ENCODE measurements at regions not wholly inside any gene's neighbourhood (a gene's known extent, or its start where the extent isn't known, plus 50 kb on each side); places are given as distances from the start of the nearest gene placed in this dataset.

DNA sequence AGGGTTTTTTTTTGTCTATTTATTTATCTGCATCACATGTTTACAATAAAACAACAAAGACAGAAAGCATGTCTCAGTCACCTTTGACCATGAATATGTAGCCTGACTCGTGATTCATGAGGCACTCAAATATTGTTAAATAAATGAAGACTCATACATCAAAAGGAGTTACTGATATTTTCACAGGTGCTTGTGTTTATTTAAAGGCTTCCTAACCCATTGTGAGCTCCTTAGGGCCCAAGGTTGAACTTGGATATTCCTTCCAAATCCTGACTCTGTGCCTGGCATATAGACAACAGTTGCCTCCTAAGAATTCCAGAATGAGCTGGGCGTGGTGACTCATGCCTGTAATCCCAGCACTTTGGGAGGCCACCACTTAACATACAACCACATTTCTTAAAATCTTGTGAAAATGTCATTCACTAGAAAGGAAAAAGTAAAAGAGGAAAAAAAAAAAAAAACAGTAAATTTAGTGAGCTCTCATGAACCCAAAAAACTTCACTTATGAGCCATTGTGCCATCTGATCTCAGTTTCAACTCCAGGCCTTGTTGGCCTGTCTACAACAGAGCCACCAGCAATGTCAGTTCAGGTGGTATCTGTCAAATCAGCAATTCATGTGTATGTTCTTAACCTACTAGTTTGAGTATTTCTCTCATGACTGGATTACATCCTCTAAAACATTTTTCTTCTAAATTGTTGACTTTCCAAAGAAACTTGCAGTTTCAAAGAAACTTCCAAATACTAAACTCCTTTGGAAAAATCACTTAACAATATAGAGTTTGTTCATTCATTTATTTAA lies 162.7 kb upstream of the MARCKS start:
- no peaks in the 10 kb centered on the region for H3K4me1 ChIP-seq
- TF ChIP-seq POLR2A (IDR thresholded peaks at IDR 0.05): no peak
- TF ChIP-seq, protein P1, sequence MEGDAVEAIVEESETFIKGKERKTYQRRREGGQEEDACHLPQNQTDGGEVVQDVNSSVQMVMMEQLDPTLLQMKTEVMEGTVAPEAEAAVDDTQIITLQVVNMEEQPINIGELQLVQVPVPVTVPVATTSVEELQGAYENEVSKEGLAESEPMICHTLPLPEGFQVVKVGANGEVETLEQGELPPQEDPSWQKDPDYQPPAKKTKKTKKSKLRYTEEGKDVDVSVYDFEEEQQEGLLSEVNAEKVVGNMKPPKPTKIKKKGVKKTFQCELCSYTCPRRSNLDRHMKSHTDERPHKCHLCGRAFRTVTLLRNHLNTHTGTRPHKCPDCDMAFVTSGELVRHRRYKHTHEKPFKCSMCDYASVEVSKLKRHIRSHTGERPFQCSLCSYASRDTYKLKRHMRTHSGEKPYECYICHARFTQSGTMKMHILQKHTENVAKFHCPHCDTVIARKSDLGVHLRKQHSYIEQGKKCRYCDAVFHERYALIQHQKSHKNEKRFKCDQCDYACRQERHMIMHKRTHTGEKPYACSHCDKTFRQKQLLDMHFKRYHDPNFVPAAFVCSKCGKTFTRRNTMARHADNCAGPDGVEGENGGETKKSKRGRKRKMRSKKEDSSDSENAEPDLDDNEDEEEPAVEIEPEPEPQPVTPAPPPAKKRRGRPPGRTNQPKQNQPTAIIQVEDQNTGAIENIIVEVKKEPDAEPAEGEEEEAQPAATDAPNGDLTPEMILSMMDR (IDR thresholded peaks at IDR 0.05): no peak
- H3K27ac ChIP-seq: no peak overlapping the region
- no peaks in the 10 kb centered on the region for H3K27me3 ChIP-seq
- no peak overlapping the region for H3K4me3 ChIP-seq
- no peaks in the 10 kb centered on the region for H3K9me3 ChIP-seq
- DNase-seq: no peak
- no peaks in the 10 kb centered on the region for H3K36me3 ChIP-seq

DNA sequence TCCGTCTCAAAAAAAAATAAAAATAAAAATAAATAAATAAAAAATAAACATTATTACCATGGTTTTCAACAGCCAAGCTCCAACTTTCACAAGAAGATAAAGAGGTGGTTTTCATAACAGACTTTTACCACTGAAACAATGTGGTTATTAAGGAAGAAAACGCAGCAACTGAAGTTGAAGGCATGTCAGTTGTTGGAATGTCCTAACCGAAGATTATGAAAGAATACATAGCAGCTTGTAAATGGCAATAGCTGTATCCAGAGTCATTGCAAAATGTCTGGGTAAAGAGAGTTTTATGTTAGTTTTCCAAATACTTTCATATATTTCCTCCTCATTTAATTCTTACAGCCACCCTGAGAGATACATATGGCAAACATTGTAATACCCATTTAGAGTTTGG lies 161.6 kb upstream of the MARCKS start:
- Histone ChIP-seq H3K9me3 (no peaks in the 10 kb centered on the region), H3K4me3 (no peak overlapping the region), H3K4me1 (no peaks in the 10 kb centered on the region), H3K27me3 (no peaks in the 10 kb centered on the region), H3K36me3 (no peaks in the 10 kb centered on the region), H3K27ac (no peak overlapping the region)
- TF ChIP-seq, protein P1 (IDR thresholded peaks at IDR 0.05): no peak
- TF ChIP-seq POLR2A (IDR thresholded peaks at IDR 0.05): no peak
- no peak for DNase-seq

DNA sequence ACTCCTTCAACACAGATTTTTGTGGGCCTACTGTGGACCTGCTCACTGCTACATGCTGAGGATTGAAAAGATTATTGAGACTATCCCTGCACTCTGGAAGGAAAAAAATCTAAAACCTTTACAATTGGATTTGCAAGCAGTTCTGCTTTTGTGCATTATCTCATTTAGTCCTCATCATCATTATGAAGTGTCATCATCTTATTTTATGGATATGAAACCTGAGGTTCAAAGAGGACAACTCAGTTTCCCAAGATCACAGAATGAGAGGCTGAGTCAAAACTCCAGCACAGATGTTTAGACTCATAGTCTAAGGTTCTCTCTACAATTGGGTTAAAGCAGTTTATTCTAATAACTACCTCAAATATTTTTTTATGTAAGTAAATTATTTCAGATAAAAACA lies 160.2 kb upstream of the MARCKS start:
- no peak for DNase-seq
- Histone ChIP-seq H3K4me1 (no peaks in the 10 kb centered on the region), H3K4me3 (no peak overlapping the region), H3K9me3 (no peaks in the 10 kb centered on the region), H3K27me3 (no peaks in the 10 kb centered on the region), H3K27ac (no peak overlapping the region), H3K36me3 (no peaks in the 10 kb centered on the region)
- no peak for TF ChIP-seq POLR2A (IDR thresholded peaks at IDR 0.05)
- TF ChIP-seq, protein P1 (IDR thresholded peaks at IDR 0.05): no peak

DNA sequence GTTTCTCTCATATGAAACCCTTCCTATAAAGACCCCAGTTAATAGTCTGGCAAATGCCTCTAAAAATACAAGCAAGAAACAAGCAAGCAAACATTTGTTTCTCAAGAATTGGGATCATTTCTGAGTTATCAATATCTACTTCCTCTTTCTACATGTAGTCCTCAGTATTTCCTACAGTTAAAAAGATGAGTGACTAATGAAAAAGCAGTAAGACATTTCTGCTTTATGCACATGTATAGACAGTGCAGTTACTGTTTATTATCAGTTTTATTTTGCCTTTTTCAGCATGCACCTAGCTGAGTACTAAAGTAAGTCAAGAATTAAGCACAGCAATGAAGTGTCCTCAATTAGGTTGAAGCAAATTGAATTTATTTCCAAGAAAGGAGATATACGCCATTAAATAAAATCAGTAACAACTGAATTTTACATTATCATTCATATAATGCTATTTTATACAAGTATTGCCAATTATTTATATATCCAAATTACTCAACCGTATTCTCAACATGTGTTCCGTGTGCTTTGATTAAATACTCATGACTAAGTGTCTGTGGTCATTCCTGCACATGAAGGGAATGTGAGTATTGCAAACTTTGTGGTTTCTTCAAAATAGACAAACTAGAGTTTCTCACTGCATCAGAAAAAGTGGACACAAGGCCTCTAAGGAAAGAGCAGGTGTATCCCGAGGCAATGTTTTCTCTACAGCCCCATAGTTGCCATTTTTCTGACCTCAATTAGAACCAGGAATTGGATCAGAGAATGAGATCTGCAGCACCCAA lies 159.3 kb upstream of the MARCKS start:
- H3K36me3 ChIP-seq: no peaks in the 10 kb centered on the region
- TF ChIP-seq POLR2A (IDR thresholded peaks at IDR 0.05): no peak
- TF ChIP-seq, protein P1 (IDR thresholded peaks at IDR 0.05): no peak
- H3K4me1 ChIP-seq: no peaks in the 10 kb centered on the region
- H3K9me3 ChIP-seq: no peaks in the 10 kb centered on the region
- no peaks in the 10 kb centered on the region for H3K27me3 ChIP-seq
- H3K4me3 ChIP-seq: no peak overlapping the region
- DNase-seq: no peak
- H3K27ac ChIP-seq: no peak overlapping the region

DNA sequence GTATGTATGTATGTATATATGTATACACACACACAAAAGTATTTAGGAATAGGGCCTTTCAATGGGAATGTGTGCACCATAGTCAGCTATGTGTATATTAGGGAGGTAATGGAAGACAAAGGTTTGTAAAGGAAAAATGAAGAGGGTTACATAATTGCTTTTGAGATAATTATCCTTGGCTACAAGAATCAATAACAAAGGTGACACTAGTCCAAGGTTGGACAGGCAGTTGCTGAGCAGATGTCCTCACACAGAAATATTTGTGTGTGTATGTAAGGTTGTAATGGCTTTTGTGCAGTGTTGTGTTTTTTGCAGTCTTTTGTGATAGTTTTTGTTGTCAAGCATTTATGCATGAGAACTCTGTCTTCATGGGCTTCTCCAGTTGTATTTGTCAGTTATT lies 157.9 kb upstream of the MARCKS start:
- Histone ChIP-seq H3K27ac (no peak overlapping the region), H3K9me3 (no peaks in the 10 kb centered on the region), H3K36me3 (no peaks in the 10 kb centered on the region), H3K4me1 (no peaks in the 10 kb centered on the region), H3K27me3 (no peaks in the 10 kb centered on the region), H3K4me3 (no peak overlapping the region)
- DNase-seq: no peak
- TF ChIP-seq, protein P1 (IDR thresholded peaks at IDR 0.05): no peak
- no peak for TF ChIP-seq POLR2A (IDR thresholded peaks at IDR 0.05)
